ENCODE measurements at regions not wholly inside any gene's neighbourhood (a gene's known extent, or its start where the extent isn't known, plus 50 kb on each side); places are given as distances from the start of the nearest gene placed in this dataset.
A peak's percentile ranks its signal among the peaks of the same experiment; 100 is the strongest.

DNA sequence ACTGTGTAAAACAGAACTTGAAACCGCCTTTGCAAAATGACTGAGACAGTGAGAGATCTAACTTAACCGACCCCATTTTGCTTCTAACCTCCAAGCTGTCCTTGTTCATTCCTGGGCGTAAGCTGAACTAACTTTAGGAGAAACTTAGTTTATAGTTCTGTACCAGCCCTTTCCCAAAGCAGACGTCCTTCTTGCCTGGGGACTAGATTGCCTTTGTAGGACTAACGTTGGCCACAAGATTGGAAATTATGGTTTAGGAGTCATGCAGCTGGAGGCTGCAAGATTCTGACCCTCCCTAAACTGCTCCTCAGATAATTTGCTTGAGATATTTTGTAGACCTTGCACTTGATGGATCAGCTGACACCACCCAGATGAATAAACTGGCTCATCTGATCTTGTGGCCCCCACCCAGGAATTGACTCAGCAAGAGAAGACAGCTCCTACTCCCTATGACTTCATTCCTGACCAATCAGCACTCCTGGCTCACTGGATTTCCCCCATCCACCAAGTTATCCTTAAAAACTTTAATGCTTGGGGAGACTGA, 219.9 kb upstream of the PROK2 start:
- H3K27ac ChIP-seq = no peak overlapping the region
- CTCF ChIA-PET = no interaction called here
- DNase-seq (ENCODE audit: low spot score) = no peak
- POLR2A ChIA-PET (ENCODE audit: low non-redundant PET) = no interaction called here
- TF ChIP-seq, protein P1, sequence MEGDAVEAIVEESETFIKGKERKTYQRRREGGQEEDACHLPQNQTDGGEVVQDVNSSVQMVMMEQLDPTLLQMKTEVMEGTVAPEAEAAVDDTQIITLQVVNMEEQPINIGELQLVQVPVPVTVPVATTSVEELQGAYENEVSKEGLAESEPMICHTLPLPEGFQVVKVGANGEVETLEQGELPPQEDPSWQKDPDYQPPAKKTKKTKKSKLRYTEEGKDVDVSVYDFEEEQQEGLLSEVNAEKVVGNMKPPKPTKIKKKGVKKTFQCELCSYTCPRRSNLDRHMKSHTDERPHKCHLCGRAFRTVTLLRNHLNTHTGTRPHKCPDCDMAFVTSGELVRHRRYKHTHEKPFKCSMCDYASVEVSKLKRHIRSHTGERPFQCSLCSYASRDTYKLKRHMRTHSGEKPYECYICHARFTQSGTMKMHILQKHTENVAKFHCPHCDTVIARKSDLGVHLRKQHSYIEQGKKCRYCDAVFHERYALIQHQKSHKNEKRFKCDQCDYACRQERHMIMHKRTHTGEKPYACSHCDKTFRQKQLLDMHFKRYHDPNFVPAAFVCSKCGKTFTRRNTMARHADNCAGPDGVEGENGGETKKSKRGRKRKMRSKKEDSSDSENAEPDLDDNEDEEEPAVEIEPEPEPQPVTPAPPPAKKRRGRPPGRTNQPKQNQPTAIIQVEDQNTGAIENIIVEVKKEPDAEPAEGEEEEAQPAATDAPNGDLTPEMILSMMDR (conservative IDR thresholded peaks at IDR 0.05; ENCODE audit: low read depth) = no peak

DNA sequence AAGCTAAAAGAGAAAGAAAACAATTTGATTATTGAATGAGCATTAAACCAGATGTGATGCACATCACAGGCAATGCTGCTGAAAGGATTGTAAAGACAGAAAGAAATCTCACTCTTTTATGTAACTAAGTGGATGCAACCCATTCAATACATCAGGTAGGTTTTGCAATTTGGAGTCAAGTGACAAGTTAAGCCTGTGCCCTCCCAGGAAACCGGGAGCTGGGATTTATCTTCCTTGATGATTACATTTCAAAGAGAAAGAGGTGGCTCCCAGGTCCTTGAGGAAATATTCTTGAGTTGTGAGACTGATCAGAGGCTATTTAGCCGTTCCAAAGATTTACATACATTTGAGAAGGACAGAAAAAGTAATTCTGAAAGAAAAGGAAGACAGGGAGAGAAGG, 219.0 kb upstream of the PROK2 start:
- ChIA-PET CTCF (no interaction called here), POLR2A (ENCODE audit: low non-redundant PET) (no interaction called here)
- H3K27ac ChIP-seq = no peak overlapping the region
- DNase-seq (ENCODE audit: low spot score) = no peak
- TF ChIP-seq, protein P1 (conservative IDR thresholded peaks at IDR 0.05; ENCODE audit: low read depth) = no peak

DNA sequence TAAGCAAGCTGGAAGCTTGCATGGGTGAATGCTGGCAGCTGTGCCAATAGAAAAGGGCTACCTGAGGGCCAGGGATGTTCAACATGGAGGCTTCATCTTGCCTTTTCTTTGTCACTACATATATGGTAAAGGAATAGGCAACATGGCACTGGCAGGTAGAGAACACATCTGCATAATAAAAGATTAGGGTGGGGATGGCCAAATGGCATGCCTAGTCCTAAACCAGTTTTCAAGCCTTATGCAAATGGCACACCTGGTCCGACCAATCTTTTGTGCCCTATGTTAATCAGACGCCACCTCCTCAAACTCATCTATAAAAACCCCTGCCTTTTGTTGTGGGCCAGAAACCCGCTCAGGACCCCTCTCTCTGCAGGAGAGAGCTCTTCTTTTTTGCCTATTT, 216.8 kb upstream of the PROK2 start:
- CTCF ChIA-PET = no interaction called here
- POLR2A ChIA-PET (ENCODE audit: low non-redundant PET) = no interaction called here
- DNase-seq (ENCODE audit: low spot score) = no peak
- TF ChIP-seq, protein P1 (conservative IDR thresholded peaks at IDR 0.05; ENCODE audit: low read depth) = no peak
- H3K27ac ChIP-seq = no peak overlapping the region

DNA sequence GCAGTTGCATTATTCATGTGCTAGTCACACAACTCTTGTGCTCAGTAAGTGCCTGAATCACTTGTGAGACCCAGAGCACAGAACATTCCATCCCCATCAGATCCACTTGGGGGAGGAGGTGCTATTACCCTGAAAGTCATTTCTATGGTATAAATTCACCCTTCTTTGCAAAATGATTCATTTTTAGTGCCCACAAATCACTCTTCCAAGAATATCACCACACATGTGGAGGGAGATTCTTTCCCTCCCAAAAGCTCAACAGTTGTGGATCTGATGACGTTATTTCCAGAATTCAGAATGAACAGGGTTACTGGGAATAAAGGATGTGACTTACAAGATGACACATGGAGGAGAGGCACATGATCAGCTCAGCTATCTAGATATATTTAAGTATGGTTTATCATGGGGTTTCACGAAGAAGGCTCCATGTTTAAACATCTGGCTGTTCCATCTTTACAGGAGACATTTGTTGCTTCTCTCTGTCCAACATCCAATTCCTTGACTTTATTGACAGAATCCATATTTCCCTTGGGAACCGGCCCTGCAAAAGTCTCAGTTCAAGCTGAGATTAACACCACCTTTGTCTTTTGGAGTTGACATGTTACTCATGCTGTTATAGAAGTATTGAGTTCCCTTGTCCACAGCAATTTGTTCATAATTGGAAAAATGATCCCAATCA, 214.2 kb upstream of the PROK2 start:
- TF ChIP-seq, protein P1 (conservative IDR thresholded peaks at IDR 0.05; ENCODE audit: low read depth) = no peak
- peak; percentile 36 for DNase-seq (ENCODE audit: low spot score)
- CTCF ChIA-PET = no interaction called here
- POLR2A ChIA-PET (ENCODE audit: low non-redundant PET) = no interaction called here
- H3K27ac ChIP-seq = no peak overlapping the region

DNA sequence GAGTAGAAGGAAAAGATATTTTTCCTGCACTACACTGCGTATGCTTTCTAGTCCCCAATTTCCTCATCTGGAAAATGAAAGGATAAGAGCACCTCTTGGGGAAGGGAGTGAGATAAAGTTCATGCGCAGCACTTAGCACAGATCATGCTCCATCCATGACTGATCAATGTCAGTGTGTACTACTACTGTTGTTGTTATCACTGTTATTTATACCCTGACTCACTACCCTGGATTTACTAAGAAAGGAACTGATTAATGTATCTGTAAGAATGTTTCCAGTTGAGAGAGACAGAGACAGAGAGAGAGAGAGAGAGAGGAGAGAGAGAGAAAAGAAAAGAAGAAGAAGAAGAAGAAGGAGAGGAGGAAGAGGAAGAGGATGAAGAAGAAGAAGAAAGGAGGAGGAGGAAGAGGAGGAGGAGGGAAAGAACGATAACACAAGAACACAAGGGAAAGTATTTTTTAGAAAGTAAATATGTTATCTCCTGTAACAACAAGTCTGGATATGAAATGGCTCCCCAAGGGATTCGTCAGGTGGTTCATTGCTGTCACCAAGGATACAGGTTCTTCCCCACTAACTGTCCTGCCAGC, 212.2 kb upstream of the PROK2 start:
- ChIA-PET POLR2A (ENCODE audit: low non-redundant PET) (no interaction called here), CTCF (no interaction called here)
- H3K27ac ChIP-seq = no peak overlapping the region
- DNase-seq (ENCODE audit: low spot score) = no peak
- TF ChIP-seq, protein P1 (conservative IDR thresholded peaks at IDR 0.05; ENCODE audit: low read depth) = no peak

DNA sequence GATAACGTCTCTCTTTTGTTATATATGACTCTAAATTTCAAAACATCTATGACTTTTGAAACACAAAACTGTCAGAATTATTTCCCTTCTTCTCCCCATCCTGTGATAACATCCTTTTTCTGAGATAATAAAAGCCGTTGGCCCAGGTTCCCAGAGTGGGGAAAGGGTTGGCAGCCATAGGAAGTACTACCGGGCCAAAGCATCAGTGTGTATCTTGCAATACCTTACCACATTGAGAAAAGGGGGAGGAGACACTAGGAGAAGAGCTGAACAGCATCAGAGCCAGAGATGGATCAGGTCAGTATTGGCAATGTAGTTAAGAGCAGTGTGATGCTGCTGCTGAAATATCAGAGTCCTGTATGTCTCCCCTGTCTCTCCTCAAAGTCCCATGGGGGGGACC, 210.0 kb upstream of the PROK2 start:
- POLR2A ChIA-PET (ENCODE audit: low non-redundant PET) = no interaction called here
- no peak overlapping the region for H3K27ac ChIP-seq
- TF ChIP-seq, protein P1 (conservative IDR thresholded peaks at IDR 0.05; ENCODE audit: low read depth) = no peak
- CTCF ChIA-PET = no interaction called here
- DNase-seq (ENCODE audit: low spot score) = no peak
